Central memory CD8-positive, alpha-beta T cell (primary cell): ENCODE measurements at regions not wholly inside any gene's neighbourhood (a gene's known extent, or its start where the extent isn't known, plus 50 kb on each side); places are given as distances from the start of the nearest gene placed in this dataset.

Experiments used
- ATAC-seq: fragments of 150-1000 bp; cut with Tn5 transposase; replicated peaks from 2 replicates; pipeline ENCODE4 v1.10.0; 2022; ENCODE audit warnings: mild to moderate bottlenecking, moderate FRiP score, moderate number of reproducible peaks; ENCODE audit not compliant: poor library complexity, severe bottlenecking; ENCODE audit errors: extremely low read depth
- DNase-seq, 2 donors: peaks; one replicate each; pipeline ENCODE4 v3.0.0; 2021; ENCODE audit warnings: low spot score in 2 of 2
- H3K27ac Mint-ChIP-seq: one replicate; pipeline ENCODE4 v1.8.0; 2022; ENCODE audit warnings: low read depth, mild to moderate bottlenecking, moderate library complexity, mixed read lengths
- H3K27me3 Mint-ChIP-seq: one replicate; pipeline ENCODE4 v1.8.0; 2022; ENCODE audit warnings: mixed read lengths
- H3K36me3 Mint-ChIP-seq: one replicate; pipeline ENCODE4 v1.8.0; 2022; ENCODE audit warnings: mild to moderate bottlenecking, moderate library complexity, mixed read lengths; ENCODE audit not compliant: insufficient read depth
- H3K4me1 Mint-ChIP-seq: one replicate; pipeline ENCODE4 v1.8.0; 2022; ENCODE audit warnings: mixed read lengths
- H3K4me3 Mint-ChIP-seq: one replicate; pipeline ENCODE4 v1.8.0; 2022; ENCODE audit warnings: mild to moderate bottlenecking, moderate library complexity, mixed read lengths
- H3K9me3 Mint-ChIP-seq: one replicate; pipeline ENCODE4 v1.8.0; 2022; ENCODE audit warnings: mixed read lengths

GRCh38 chr3:178152031-178152806 lies 384.0 kb upstream of the KCNMB2 start:
- H3K27me3 Mint-ChIP-seq = no peaks in the 10 kb centered on the region
- ATAC-seq (no peak), DNase-seq (no peak)
- no peaks in the 10 kb centered on the region for H3K9me3 Mint-ChIP-seq
- no peak overlapping the region for H3K27ac Mint-ChIP-seq
- H3K36me3 Mint-ChIP-seq = no peaks in the 10 kb centered on the region
- no peak overlapping the region for H3K4me3 Mint-ChIP-seq
- peaks cover 5% of the 10 kb centered on the region for H3K4me1 Mint-ChIP-seq

GRCh38 chr3:178152988-178153387 lies 383.2 kb upstream of the KCNMB2 start:
- Mint-ChIP-seq H3K4me1 (peaks cover 5% of the 10 kb centered on the region), H3K36me3 (no peaks in the 10 kb centered on the region), H3K4me3 (no peak overlapping the region), H3K27ac (no peak overlapping the region), H3K9me3 (no peaks in the 10 kb centered on the region), H3K27me3 (no peaks in the 10 kb centered on the region)
- DNase-seq (no peak), ATAC-seq (no peak)

- Mint-ChIP-seq H3K36me3 (no peaks in the 10 kb centered on the region), H3K4me3 (no peak overlapping the region), H3K27ac (no peak overlapping the region), H3K27me3 (peaks cover 22% of the 10 kb centered on the region), H3K9me3 (no peaks in the 10 kb centered on the region), H3K4me1 (peaks cover 5% of the 10 kb centered on the region)
- no peak for ATAC-seq
- no peak for DNase-seq
These were observed 380.7 kb upstream of the KCNMB2 start for GRCh38 chr3:178155521-178155920.

DNA sequence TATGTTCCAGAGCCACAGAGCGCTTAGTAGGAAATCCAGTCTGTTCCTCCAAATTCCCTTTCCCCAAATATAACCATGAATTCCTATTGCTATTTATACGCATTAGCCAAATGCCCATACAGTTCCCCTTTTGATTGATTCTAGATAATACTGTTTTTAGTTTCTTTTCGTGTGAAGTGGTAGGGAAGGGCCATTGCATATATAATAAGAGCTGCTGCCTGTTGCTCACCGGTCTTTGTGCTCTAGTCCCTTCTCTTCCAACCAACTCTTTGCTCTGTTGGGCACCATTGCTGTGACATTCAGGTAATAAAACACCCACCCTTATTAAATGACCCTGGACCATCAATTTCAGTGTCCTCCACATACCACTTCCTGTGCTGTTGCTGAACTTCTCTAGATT lies 379.9 kb upstream of the KCNMB2 start:
- H3K9me3 Mint-ChIP-seq = no peaks in the 10 kb centered on the region
- H3K27ac Mint-ChIP-seq = no peak overlapping the region
- H3K27me3 Mint-ChIP-seq = peaks cover 29% of the 10 kb centered on the region
- ATAC-seq (no peak), DNase-seq (no peak)
- no peak overlapping the region for H3K4me3 Mint-ChIP-seq
- no peaks in the 10 kb centered on the region for H3K36me3 Mint-ChIP-seq
- peaks cover 5% of the 10 kb centered on the region for H3K4me1 Mint-ChIP-seq

- Mint-ChIP-seq H3K27ac (no peak overlapping the region), H3K4me3 (no peak overlapping the region), H3K4me1 (peaks cover 5% of the 10 kb centered on the region), H3K27me3 (peaks cover 43% of the 10 kb centered on the region), H3K9me3 (no peaks in the 10 kb centered on the region), H3K36me3 (no peaks in the 10 kb centered on the region)
- ATAC-seq (no peak), DNase-seq (no peak)
These were observed 376.5 kb upstream of the KCNMB2 start for GRCh38 chr3:178159691-178160220.

- H3K27ac Mint-ChIP-seq = no peak overlapping the region
- no peaks in the 10 kb centered on the region for H3K9me3 Mint-ChIP-seq
- ATAC-seq = no peak
- DNase-seq = no peak
- no peaks in the 10 kb centered on the region for H3K4me1 Mint-ChIP-seq
- no peak overlapping the region for H3K4me3 Mint-ChIP-seq
- no peaks in the 10 kb centered on the region for H3K36me3 Mint-ChIP-seq
- peaks cover 47% of the 10 kb centered on the region for H3K27me3 Mint-ChIP-seq
These were observed 366.8 kb upstream of the KCNMB2 start for GRCh38 chr3:178169421-178169820.

GRCh38 chr3:178170698-178171535 lies 365.3 kb upstream of the KCNMB2 start:
- Mint-ChIP-seq H3K4me3 (no peak overlapping the region), H3K4me1 (no peaks in the 10 kb centered on the region), H3K9me3 (no peaks in the 10 kb centered on the region), H3K36me3 (no peaks in the 10 kb centered on the region), H3K27me3 (peaks cover 49% of the 10 kb centered on the region), H3K27ac (no peak overlapping the region)
- DNase-seq (no peak), ATAC-seq (no peak)

- H3K27ac Mint-ChIP-seq = no peak overlapping the region
- ATAC-seq = no peak
These were observed 364.1 kb upstream of the KCNMB2 start for GRCh38 chr3:178172121-178172520.

DNA sequence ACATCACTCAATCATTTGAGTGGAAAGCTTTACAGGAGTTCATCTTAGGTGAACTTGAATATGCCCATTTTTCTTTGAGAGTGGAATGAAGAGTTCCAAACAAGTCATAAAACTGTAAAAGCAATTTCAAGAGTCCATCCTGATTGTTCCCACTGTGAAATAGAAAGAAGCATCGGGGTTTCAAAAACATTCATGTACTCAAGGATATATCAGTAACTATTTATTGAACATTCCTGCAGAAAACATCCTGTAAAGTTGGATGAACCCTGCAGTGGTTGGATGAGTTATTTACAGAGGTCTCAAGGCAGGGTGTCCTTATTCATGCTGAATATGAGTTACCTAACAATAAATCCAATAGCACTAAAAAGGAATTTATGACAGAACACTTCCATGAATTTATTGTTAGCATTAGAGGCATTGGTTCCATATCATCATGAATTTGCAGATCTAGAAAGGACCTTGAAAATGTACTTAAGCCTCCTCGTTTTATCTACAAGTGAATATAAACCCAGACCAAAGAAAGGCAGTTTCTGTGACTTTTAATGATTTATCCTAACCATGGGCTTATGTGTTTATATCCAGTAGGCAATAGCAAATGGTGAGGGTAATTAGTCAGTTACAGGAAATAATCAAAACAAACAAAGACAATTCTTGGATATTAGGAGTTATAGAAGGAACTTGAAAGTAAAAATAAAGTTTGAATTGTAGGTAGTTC lies 361.9 kb upstream of the KCNMB2 start:
- Mint-ChIP-seq H3K4me3 (no peak overlapping the region), H3K9me3 (no peaks in the 10 kb centered on the region), H3K36me3 (no peaks in the 10 kb centered on the region), H3K27ac (no peak overlapping the region), H3K4me1 (no peaks in the 10 kb centered on the region), H3K27me3 (peaks cover 28% of the 10 kb centered on the region)
- ATAC-seq (no peak), DNase-seq (no peak)

More at GRCh38 chr3:178172121-178172520, 364.1 kb upstream of the KCNMB2 start:
- H3K4me3 Mint-ChIP-seq = no peak overlapping the region
- no peaks in the 10 kb centered on the region for H3K4me1 Mint-ChIP-seq
- H3K27me3 Mint-ChIP-seq = peaks cover 38% of the 10 kb centered on the region
- no peak for DNase-seq
- H3K9me3 Mint-ChIP-seq = no peaks in the 10 kb centered on the region
- H3K36me3 Mint-ChIP-seq = no peaks in the 10 kb centered on the region

DNA sequence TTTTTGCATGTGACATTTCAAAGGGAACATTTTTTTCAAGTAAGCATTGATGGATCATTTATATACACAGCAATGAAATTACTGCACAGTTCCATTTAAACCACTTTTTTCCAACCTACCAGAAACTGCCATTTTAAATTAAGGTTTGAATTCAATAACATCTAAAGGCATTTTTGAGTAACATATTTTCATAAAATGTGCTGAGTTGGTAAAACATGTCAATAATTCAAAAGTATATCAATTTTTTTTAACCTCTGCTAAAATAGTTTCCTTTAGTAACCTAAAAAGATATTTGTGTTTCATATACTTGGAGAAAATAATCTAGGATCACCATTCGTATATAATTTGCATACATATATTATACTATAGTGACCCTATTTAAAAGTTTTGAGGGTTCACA lies 355.1 kb upstream of the KCNMB2 start:
- DNase-seq = no peak
- Mint-ChIP-seq H3K36me3 (peaks cover 2% of the 10 kb centered on the region), H3K9me3 (no peaks in the 10 kb centered on the region), H3K4me1 (no peaks in the 10 kb centered on the region), H3K4me3 (no peak overlapping the region), H3K27me3 (peaks cover 3% of the 10 kb centered on the region), H3K27ac (no peak overlapping the region)
- ATAC-seq = no peak

- Mint-ChIP-seq H3K36me3 (peaks cover 2% of the 10 kb centered on the region), H3K27ac (no peak overlapping the region), H3K27me3 (peaks cover 9% of the 10 kb centered on the region), H3K4me3 (no peak overlapping the region), H3K4me1 (no peaks in the 10 kb centered on the region), H3K9me3 (peaks cover 4% of the 10 kb centered on the region)
- DNase-seq (no peak), ATAC-seq (no peak)
These were observed 354.5 kb upstream of the KCNMB2 start for GRCh38 chr3:178181784-178182183.

DNA sequence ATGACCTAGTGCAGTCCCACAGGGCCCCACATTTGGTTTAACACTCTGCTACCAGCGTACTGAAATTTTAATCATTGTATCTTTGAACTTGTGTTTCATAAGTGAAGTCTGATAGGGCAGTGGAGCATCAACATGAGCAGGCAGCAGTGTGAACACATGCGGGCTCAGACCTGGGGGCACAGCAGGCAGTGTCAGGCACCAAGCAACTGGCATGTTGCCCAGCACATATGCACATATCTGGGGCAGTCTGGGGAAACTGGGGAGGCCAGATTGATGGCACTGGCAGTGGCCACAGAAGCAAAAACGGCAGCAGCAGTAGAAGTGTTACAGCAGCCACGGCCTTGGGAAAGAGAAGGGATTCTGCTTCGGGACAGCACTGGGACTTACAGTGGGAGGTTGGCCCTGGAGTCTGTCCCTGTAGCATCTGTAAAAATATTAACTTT lies 353.9 kb upstream of the KCNMB2 start:
- Mint-ChIP-seq H3K4me1 (no peaks in the 10 kb centered on the region), H3K36me3 (peaks cover 2% of the 10 kb centered on the region), H3K9me3 (peaks cover 4% of the 10 kb centered on the region), H3K27me3 (peaks cover 14% of the 10 kb centered on the region), H3K27ac (no peak overlapping the region), H3K4me3 (no peak overlapping the region)
- DNase-seq (no peak), ATAC-seq (no peak)
